ENCODE measurements at regions not wholly inside any gene's neighbourhood (a gene's known extent, or its start where the extent isn't known, plus 50 kb on each side); places are given as distances from the start of the nearest gene placed in this dataset.

DNA sequence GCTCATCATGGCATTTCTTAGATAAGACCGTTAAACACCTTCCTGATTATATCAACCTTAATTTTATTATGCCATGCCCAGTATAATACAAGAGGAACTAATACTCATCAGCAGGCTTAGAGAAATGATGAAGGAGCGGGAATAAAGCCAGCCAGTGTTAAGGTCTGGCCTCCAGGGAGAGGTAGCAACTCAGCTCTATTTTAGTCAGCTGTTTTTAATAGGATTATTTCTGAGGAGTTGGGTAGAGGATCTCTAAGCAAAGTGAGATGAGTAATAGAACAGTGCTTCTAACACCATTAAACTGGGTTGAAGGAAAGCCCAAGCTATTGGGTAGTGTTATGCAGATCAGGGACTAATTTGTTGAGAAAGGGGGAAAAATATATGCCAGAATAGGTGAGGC, 921.5 kb downstream of the TTLL7 start:
- H3K36me3 ChIP-seq, result no peaks in the 10 kb centered on the region
- no peaks in the 10 kb centered on the region for H3K9me3 ChIP-seq
- no peaks in the 10 kb centered on the region for H3K27me3 ChIP-seq
- no peak for ATAC-seq (ENCODE audit: low FRiP score in 2 of 2)
- H3K4me1 ChIP-seq, result no peaks in the 10 kb centered on the region
- WGBS, 2 donors, result 89 to 91% methylated on average over 2 of the region's 2 CpGs
- TF ChIP-seq EP300 (IDR thresholded peaks at IDR 0.05) (no peak), POLR2A (IDR thresholded peaks at IDR 0.05) (no peak)
- TF ChIP-seq, protein P1, sequence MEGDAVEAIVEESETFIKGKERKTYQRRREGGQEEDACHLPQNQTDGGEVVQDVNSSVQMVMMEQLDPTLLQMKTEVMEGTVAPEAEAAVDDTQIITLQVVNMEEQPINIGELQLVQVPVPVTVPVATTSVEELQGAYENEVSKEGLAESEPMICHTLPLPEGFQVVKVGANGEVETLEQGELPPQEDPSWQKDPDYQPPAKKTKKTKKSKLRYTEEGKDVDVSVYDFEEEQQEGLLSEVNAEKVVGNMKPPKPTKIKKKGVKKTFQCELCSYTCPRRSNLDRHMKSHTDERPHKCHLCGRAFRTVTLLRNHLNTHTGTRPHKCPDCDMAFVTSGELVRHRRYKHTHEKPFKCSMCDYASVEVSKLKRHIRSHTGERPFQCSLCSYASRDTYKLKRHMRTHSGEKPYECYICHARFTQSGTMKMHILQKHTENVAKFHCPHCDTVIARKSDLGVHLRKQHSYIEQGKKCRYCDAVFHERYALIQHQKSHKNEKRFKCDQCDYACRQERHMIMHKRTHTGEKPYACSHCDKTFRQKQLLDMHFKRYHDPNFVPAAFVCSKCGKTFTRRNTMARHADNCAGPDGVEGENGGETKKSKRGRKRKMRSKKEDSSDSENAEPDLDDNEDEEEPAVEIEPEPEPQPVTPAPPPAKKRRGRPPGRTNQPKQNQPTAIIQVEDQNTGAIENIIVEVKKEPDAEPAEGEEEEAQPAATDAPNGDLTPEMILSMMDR (IDR thresholded peaks at IDR 0.05), result no peak
- DNase-seq, result no peak
- no peak overlapping the region for H3K4me3 ChIP-seq
- no peak overlapping the region for H3K27ac ChIP-seq

- Histone ChIP-seq H3K36me3 (no peaks in the 10 kb centered on the region), H3K4me3 (no peak overlapping the region), H3K27me3 (no peaks in the 10 kb centered on the region), H3K9me3 (no peaks in the 10 kb centered on the region), H3K4me1 (no peaks in the 10 kb centered on the region), H3K27ac (no peak overlapping the region)
- TF ChIP-seq POLR2A (IDR thresholded peaks at IDR 0.05) (no peak), EP300 (IDR thresholded peaks at IDR 0.05) (no peak), POLR2AphosphoS5 (IDR thresholded peaks at IDR 0.05) (no peak)
- TF ChIP-seq, protein P1 (IDR thresholded peaks at IDR 0.05), result no peak
- WGBS, 2 donors, result 93% methylated on average over 1 of the region's 1 CpG
- DNase-seq, result no peak
- ATAC-seq (ENCODE audit: low FRiP score in 2 of 2), result no peak
Measured at GRCh38 chr1:83075107-83075506, 923.8 kb downstream of the TTLL7 start.

DNA sequence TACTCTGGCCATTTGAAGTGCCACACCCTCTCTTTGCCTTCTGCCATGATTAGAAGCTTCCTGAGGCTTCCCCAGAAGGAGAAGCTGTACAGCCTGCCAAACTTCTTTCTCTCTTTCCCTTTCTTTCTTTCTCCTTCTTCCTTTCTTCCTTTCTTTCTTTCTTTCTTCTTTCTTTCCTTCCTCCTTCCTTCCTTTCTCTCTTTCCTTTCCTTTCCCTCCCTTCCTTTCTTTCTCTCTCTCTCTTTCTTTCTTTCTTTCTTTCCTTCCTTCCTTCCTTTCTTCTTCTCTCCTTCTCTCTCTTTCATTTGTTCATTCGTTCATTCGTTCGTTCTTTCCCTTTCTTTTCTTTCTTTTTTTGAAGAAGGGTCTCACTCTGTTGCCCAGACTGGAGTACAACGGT, 931.0 kb downstream of the TTLL7 start:
- 88 to 95% methylated on average over 4 of the region's 4 CpGs for WGBS, 2 donors
- TF ChIP-seq EP300 (IDR thresholded peaks at IDR 0.05) (no peak), POLR2A (IDR thresholded peaks at IDR 0.05) (no peak), POLR2AphosphoS5 (IDR thresholded peaks at IDR 0.05) (no peak)
- TF ChIP-seq, protein P1 (IDR thresholded peaks at IDR 0.05), result no peak
- H3K4me1 ChIP-seq, result no peaks in the 10 kb centered on the region
- H3K27me3 ChIP-seq, result no peaks in the 10 kb centered on the region
- ATAC-seq (ENCODE audit: low FRiP score in 2 of 2), result no peak
- DNase-seq, result no peak
- H3K9me3 ChIP-seq, result no peaks in the 10 kb centered on the region
- H3K27ac ChIP-seq, result no peak overlapping the region
- H3K36me3 ChIP-seq, result no peaks in the 10 kb centered on the region
- H3K4me3 ChIP-seq, result no peak overlapping the region

DNA sequence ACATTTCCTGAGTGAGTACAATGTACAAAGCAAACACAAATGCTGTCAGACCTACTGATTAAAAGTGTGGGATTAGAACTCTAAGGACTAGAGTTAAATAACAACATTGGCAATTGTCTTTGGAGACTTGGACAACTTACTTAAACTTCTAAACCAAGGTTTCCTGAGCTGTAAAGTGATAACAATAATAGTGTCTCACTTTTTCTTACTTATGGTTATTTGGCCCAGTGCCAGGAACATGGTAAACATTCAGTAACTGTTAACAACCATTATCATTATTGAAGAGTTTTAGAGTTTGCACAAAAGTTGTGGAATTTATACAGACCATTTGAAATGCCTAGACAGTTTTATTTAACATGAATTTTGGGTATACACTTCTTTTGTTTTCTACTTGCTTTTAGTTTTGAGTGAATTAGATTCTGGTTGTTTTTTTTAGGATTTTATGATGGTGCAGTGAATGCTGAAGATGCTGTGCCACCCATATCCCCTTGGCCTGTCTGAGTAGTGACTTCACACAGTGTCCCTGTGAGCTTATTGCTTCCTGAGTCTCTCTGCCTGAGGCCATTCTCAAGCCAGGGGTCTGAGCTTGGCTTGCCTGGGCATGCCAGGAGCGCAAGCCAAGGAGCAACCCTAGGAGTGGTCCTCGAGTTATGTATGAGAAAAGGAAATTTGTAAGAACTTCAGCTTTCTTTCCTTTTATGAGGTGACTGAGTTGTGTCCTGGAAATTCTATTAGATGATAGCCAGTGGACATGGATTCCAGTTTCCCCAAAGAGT, 932.8 kb downstream of the TTLL7 start:
- H3K4me3 ChIP-seq, result no peak overlapping the region
- no peaks in the 10 kb centered on the region for H3K36me3 ChIP-seq
- H3K4me1 ChIP-seq, result no peaks in the 10 kb centered on the region
- H3K9me3 ChIP-seq, result no peaks in the 10 kb centered on the region
- ATAC-seq (ENCODE audit: low FRiP score in 2 of 2) (no peak), DNase-seq (no peak)
- 83 to 88% methylated on average over 2 of the region's 2 CpGs for WGBS, 2 donors
- no peak for TF ChIP-seq EP300 (IDR thresholded peaks at IDR 0.05)
- TF ChIP-seq POLR2AphosphoS5 (IDR thresholded peaks at IDR 0.05), result no peak
- TF ChIP-seq POLR2A (IDR thresholded peaks at IDR 0.05), result no peak
- TF ChIP-seq, protein P1 (IDR thresholded peaks at IDR 0.05), result no peak
- no peak overlapping the region for H3K27ac ChIP-seq
- no peaks in the 10 kb centered on the region for H3K27me3 ChIP-seq

All from upper lobe of left lung (tissue), 6 donors.